ENCODE measurements at regions not wholly inside any gene's neighbourhood (a gene's known extent, or its start where the extent isn't known, plus 50 kb on each side); places are given as distances from the start of the nearest gene placed in this dataset.

- ATAC-seq (no peak), DNase-seq (ENCODE audit: low spot score) (no peak)
- Mint-ChIP-seq H3K36me3 (ENCODE audit: low read depth) (peaks cover 14% of the 10 kb centered on the region; the same call in 2 of the 3 replicates), H3K27me3 (ENCODE audit: insufficient read depth, low read depth, poor library complexity) (no peaks in the 10 kb centered on the region), H3K27ac (no peak overlapping the region), H3K4me3 (no peak overlapping the region), H3K9me3 (peaks cover 19% of the 10 kb centered on the region; the same call in 2 of the 3 replicates), H3K4me1 (peaks cover 5% of the 10 kb centered on the region; the same call in 1 of the 3 replicates)
- no peaks in the 10 kb centered on the region for H3K27me3 ChIP-seq (ENCODE audit: insufficient read depth)
- H4K20me1 ChIP-seq (replicated peaks; ENCODE audit: insufficient read depth) = no peaks in the 10 kb centered on the region
- TF ChIP-seq NANOG (IDR thresholded peaks at IDR 0.05; ENCODE audit: borderline replicate concordance) (no peak), REST (IDR thresholded peaks at IDR 0.05; ENCODE audit: unreplicated experiment) (no peak), JUNB (IDR thresholded peaks at IDR 0.05; ENCODE audit: unreplicated experiment) (no peak), EZH2phosphoT487 (IDR thresholded peaks at IDR 0.05; ENCODE audit: unreplicated experiment) (no peak), POLR2AphosphoS5 (IDR thresholded peaks at IDR 0.05; ENCODE audit: low read depth) (no peak), ETS1 (IDR thresholded peaks at IDR 0.05) (no peak)
- TF ChIP-seq, protein P1, sequence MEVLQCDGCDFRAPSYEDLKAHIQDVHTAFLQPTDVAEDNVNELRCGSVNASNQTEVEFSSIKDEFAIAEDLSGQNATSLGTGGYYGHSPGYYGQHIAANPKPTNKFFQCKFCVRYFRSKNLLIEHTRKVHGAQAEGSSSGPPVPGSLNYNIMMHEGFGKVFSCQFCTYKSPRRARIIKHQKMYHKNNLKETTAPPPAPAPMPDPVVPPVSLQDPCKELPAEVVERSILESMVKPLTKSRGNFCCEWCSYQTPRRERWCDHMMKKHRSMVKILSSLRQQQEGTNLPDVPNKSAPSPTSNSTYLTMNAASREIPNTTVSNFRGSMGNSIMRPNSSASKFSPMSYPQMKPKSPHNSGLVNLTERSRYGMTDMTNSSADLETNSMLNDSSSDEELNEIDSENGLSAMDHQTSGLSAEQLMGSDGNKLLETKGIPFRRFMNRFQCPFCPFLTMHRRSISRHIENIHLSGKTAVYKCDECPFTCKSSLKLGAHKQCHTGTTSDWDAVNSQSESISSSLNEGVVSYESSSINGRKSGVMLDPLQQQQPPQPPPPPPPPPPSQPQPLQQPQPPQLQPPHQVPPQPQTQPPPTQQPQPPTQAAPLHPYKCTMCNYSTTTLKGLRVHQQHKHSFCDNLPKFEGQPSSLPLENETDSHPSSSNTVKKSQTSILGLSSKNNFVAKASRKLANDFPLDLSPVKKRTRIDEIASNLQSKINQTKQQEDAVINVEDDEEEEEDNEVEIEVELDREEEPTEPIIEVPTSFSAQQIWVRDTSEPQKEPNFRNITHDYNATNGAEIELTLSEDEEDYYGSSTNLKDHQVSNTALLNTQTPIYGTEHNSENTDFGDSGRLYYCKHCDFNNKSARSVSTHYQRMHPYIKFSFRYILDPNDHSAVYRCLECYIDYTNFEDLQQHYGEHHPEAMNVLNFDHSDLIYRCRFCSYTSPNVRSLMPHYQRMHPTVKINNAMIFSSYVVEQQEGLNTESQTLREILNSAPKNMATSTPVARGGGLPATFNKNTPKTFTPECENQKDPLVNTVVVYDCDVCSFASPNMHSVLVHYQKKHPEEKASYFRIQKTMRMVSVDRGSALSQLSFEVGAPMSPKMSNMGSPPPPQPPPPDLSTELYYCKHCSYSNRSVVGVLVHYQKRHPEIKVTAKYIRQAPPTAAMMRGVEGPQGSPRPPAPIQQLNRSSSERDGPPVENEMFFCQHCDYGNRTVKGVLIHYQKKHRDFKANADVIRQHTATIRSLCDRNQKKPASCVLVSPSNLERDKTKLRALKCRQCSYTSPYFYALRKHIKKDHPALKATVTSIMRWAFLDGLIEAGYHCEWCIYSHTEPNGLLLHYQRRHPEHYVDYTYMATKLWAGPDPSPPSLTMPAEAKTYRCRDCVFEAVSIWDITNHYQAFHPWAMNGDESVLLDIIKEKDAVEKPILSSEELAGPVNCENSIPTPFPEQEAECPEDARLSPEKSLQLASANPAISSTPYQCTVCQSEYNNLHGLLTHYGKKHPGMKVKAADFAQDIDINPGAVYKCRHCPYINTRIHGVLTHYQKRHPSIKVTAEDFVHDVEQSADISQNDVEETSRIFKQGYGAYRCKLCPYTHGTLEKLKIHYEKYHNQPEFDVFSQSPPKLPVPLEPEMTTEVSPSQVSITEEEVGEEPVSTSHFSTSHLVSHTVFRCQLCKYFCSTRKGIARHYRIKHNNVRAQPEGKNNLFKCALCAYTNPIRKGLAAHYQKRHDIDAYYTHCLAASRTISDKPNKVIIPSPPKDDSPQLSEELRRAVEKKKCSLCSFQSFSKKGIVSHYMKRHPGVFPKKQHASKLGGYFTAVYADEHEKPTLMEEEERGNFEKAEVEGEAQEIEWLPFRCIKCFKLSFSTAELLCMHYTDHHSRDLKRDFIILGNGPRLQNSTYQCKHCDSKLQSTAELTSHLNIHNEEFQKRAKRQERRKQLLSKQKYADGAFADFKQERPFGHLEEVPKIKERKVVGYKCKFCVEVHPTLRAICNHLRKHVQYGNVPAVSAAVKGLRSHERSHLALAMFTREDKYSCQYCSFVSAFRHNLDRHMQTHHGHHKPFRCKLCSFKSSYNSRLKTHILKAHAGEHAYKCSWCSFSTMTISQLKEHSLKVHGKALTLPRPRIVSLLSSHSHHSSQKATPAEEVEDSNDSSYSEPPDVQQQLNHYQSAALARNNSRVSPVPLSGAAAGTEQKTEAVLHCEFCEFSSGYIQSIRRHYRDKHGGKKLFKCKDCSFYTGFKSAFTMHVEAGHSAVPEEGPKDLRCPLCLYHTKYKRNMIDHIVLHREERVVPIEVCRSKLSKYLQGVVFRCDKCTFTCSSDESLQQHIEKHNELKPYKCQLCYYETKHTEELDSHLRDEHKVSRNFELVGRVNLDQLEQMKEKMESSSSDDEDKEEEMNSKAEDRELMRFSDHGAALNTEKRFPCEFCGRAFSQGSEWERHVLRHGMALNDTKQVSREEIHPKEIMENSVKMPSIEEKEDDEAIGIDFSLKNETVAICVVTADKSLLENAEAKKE (CRISPR knock-in tag; IDR thresholded peaks at IDR 0.05) = no peak
- H3K4me3 ChIP-seq = no peak overlapping the region
- no peak overlapping the region for H3K4me2 ChIP-seq
- H3K27ac ChIP-seq (ENCODE audit: low read depth) = no peak overlapping the region
- no peak overlapping the region for H2AFZ ChIP-seq
- H3K36me3 ChIP-seq (ENCODE audit: insufficient read depth) = no peaks in the 10 kb centered on the region
- H3K79me2 ChIP-seq (replicated peaks; ENCODE audit: insufficient read depth) = no peaks in the 10 kb centered on the region
- no peaks in the 10 kb centered on the region for H3K9me2 ChIP-seq (ENCODE audit: insufficient read depth)
- H3K4me1 ChIP-seq (ENCODE audit: insufficient read depth) = no peaks in the 10 kb centered on the region
- H3F3A ChIP-seq (replicated peaks; ENCODE audit: low read depth) = no peaks in the 10 kb centered on the region
Observed at GRCh38 chr7:89474456-89474855, 678.9 kb upstream of the TEX47 start.
